ENCODE measurements at regions not wholly inside any gene's neighbourhood (a gene's known extent, or its start where the extent isn't known, plus 50 kb on each side); places are given as distances from the start of the nearest gene placed in this dataset.

- H3K79me1 ChIP-seq (ENCODE audit: insufficient read depth, low read depth, low read length, poor library complexity, severe bottlenecking), result no peaks in the 10 kb centered on the region
- Mint-ChIP-seq H3K27me3 (ENCODE audit: low read depth) (no peaks in the 10 kb centered on the region), H3K4me3 (no peak overlapping the region), H3K36me3 (ENCODE audit: insufficient read depth in 1 of 3, low read depth in 3 of 3) (no peaks in the 10 kb centered on the region), H3K9me3 (no peaks in the 10 kb centered on the region), H3K27ac (no peak overlapping the region), H3K4me1 (no peaks in the 10 kb centered on the region)
- H3K79me2 ChIP-seq (ENCODE audit: insufficient read depth, low read length), result no peaks in the 10 kb centered on the region
- H3K23ac ChIP-seq (ENCODE audit: insufficient read length, low read depth, low read length), result no peak overlapping the region
- no peak overlapping the region for H2AK5ac ChIP-seq (ENCODE audit: insufficient read length, low read length)
- no peak overlapping the region for H4K5ac ChIP-seq (ENCODE audit: insufficient read length, low read depth, low read length)
- no peak overlapping the region for H3T11ph ChIP-seq (ENCODE audit: low read length)
- no peaks in the 10 kb centered on the region for H3K4me1 ChIP-seq (ENCODE audit: insufficient read depth, low read length)
- H4K8ac ChIP-seq (replicated peaks; ENCODE audit: insufficient read length, low read depth, low read length), result no peak overlapping the region
- no peak overlapping the region for H2BK12ac ChIP-seq (ENCODE audit: insufficient read length, low read depth, low read length)
- H3K9me3 ChIP-seq (ENCODE audit: control insufficient read depth, low read depth, low read length), result no peaks in the 10 kb centered on the region
- no peak overlapping the region for H2BK20ac ChIP-seq (ENCODE audit: low read depth, low read length, poor library complexity, severe bottlenecking)
- H3K56ac ChIP-seq (ENCODE audit: insufficient read length, low read depth, low read length), result no peak overlapping the region
- no peak for TF ChIP-seq CTCF (conservative IDR thresholded peaks at IDR 0.05)
- no peaks in the 10 kb centered on the region for H3K27me3 ChIP-seq (ENCODE audit: insufficient read depth, low read length)
- no peak overlapping the region for H2BK120ac ChIP-seq (ENCODE audit: low read depth, low read length, poor library complexity, severe bottlenecking)
- H3K4ac ChIP-seq (ENCODE audit: low read depth, low read length), result no peak overlapping the region
- no peak overlapping the region for H3K9ac ChIP-seq (ENCODE audit: extremely low read depth, insufficient read length, low read length)
- H2BK5ac ChIP-seq (ENCODE audit: insufficient read length, low read length), result no peak overlapping the region
- H2AFZ ChIP-seq (ENCODE audit: low read length), result no peak overlapping the region
- H4K20me1 ChIP-seq (ENCODE audit: control insufficient read depth, insufficient read depth, insufficient read length), result no peaks in the 10 kb centered on the region
- no peak overlapping the region for H4K91ac ChIP-seq (ENCODE audit: insufficient read length, low read depth, low read length)
- DNase-seq, result no peak
- whole genome bisulfite sequencing (ENCODE audit: extremely low coverage, insufficient read length, low lambda C conversion rate), result no CpG with 5 or more reads among the region's 5 CpGs
- H3K27ac ChIP-seq (ENCODE audit: insufficient read length, low read depth, low read length), result no peak overlapping the region
- H3K23me2 ChIP-seq (ENCODE audit: insufficient read length, low read depth, low read length, poor library complexity, severe bottlenecking), result no peaks in the 10 kb centered on the region
- no peak overlapping the region for H3K14ac ChIP-seq (ENCODE audit: insufficient read depth, low read length)
- no peak overlapping the region for H2BK15ac ChIP-seq (ENCODE audit: low read depth, low read length)
- no peak overlapping the region for H3K4me2 ChIP-seq (ENCODE audit: insufficient read depth, insufficient read length, low read length)
- H3K18ac ChIP-seq (ENCODE audit: insufficient read length, low read depth, low read length), result no peak overlapping the region
These were observed 57.9 kb downstream of the HINT1 start for GRCh38 chr5:131107128-131107527.
